ENCODE measurements at regions not wholly inside any gene's neighbourhood (a gene's known extent, or its start where the extent isn't known, plus 50 kb on each side); places are given as distances from the start of the nearest gene placed in this dataset.
"Not testable (repeated sequence)": the region's sequence is repeated elsewhere in the genome, so short reads cannot be mapped to it uniquely, and the experiment has no call there.

DNA sequence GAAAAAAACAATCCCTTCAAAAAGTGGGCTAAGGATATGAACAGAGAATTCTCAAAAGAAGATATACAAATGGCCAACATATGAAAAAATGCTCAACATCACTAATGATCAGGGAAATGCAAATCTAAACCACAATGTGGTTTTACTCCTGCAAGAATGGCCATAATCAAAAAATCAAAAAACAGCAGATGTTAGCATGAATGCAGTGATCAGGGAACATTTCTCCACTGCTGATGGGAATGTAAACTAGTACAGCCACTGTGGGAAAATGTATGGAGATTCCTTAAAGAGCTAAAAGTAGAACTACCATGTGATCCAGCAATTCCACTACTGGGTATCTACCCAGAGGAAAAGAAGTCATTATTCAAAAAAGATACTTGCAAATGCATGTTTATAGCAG is 138.1 kb downstream of the BLID start:
- TF ChIP-seq, protein P1, sequence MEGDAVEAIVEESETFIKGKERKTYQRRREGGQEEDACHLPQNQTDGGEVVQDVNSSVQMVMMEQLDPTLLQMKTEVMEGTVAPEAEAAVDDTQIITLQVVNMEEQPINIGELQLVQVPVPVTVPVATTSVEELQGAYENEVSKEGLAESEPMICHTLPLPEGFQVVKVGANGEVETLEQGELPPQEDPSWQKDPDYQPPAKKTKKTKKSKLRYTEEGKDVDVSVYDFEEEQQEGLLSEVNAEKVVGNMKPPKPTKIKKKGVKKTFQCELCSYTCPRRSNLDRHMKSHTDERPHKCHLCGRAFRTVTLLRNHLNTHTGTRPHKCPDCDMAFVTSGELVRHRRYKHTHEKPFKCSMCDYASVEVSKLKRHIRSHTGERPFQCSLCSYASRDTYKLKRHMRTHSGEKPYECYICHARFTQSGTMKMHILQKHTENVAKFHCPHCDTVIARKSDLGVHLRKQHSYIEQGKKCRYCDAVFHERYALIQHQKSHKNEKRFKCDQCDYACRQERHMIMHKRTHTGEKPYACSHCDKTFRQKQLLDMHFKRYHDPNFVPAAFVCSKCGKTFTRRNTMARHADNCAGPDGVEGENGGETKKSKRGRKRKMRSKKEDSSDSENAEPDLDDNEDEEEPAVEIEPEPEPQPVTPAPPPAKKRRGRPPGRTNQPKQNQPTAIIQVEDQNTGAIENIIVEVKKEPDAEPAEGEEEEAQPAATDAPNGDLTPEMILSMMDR (IDR thresholded peaks at IDR 0.05): not testable (repeated sequence)
- not testable (repeated sequence) for TF ChIP-seq POLR2A (IDR thresholded peaks at IDR 0.05)
